NCI-H345 treated with DMSO at 0.1 percent for 48 hours (cell line): ENCODE measurements at regions not wholly inside any gene's neighbourhood (a gene's known extent, or its start where the extent isn't known, plus 50 kb on each side); places are given as distances from the start of the nearest gene placed in this dataset.
"Not testable (repeated sequence)": the region's sequence is repeated elsewhere in the genome, so short reads cannot be mapped to it uniquely, and the experiment has no call there.

Experiments used
- DNase-seq: peaks from one replicate; lab custom pipeline; 2025; ENCODE audit not compliant: unreplicated experiment; lab: John Stamatoyannopoulos, UW

- DNase-seq = peak; percentile 2
Measured at GRCh38 chr4:101730291-101731117, 60.0 kb upstream of the BANK1 start.

GRCh38 chr4:101727238-101727637, 63.3 kb upstream of the BANK1 start:
- no peak for DNase-seq

GRCh38 chr4:101724093-101724492, 66.4 kb upstream of the BANK1 start:
- DNase-seq = no peak

GRCh38 chr4:101718810-101719209, 71.7 kb upstream of the BANK1 start:
- DNase-seq = no peak

- DNase-seq = no peak
Measured at GRCh38 chr4:101711590-101712260, 78.8 kb upstream of the BANK1 start.

GRCh38 chr4:101710806-101711205, 79.7 kb upstream of the BANK1 start:
- no peak for DNase-seq

- no peak for DNase-seq
Measured at GRCh38 chr4:101708293-101709039, 82.1 kb upstream of the BANK1 start.

GRCh38 chr4:101707596-101707995, 82.9 kb upstream of the BANK1 start:
- no peak for DNase-seq

- DNase-seq = no peak
Measured at GRCh38 chr4:101706535-101707057, 83.9 kb upstream of the BANK1 start.

GRCh38 chr4:101701551-101701950, 89.0 kb upstream of the BANK1 start:
- DNase-seq = no peak

- no peak for DNase-seq
Measured at GRCh38 chr4:101699441-101700124, 90.9 kb upstream of the BANK1 start.

GRCh38 chr4:101697266-101697665, 93.3 kb upstream of the BANK1 start:
- DNase-seq = no peak

GRCh38 chr4:101696276-101697010, 94.1 kb upstream of the BANK1 start:
- no peak for DNase-seq

- DNase-seq = no peak
Measured at GRCh38 chr4:101695176-101695575, 95.4 kb upstream of the BANK1 start.

- not testable (repeated sequence) for DNase-seq
Measured at GRCh38 chr4:101694403-101694802, 96.1 kb upstream of the BANK1 start.

GRCh38 chr4:101693842-101694398, 96.6 kb upstream of the BANK1 start:
- peak; percentile 39 for DNase-seq

GRCh38 chr4:101689220-101689619, 101.3 kb upstream of the BANK1 start:
- no peak for DNase-seq

GRCh38 chr4:101685126-101685525, 105.4 kb upstream of the BANK1 start:
- no peak for DNase-seq

GRCh38 chr4:101682946-101683345, 107.6 kb upstream of the BANK1 start:
- DNase-seq = no peak

GRCh38 chr4:101678180-101678579, 112.3 kb upstream of the BANK1 start:
- no peak for DNase-seq
